ENCODE measurements at regions not wholly inside any gene's neighbourhood (a gene's known extent, or its start where the extent isn't known, plus 50 kb on each side); places are given as distances from the start of the nearest gene placed in this dataset.
A peak's percentile ranks its signal among the peaks of the same experiment; 100 is the strongest.

DNA sequence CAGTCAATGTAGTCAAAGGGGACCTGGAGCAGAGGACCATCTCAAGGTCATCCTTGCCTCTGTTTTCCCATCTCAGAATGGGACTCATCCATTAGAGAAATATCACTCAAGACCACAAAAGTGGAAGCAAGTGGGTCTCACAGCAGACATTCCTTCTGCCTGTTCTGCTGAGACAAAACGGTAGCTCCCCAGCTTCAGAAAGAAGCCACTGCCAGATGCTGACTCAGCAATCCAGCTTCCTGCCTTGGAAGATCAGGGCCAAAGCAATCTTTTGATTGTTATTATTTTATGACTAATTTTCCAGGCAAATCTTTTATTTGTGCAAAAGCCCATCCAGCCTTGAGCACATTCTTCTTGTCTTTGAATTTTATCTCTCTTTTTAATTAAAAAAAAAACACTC is 86.8 kb downstream of the CCT6B start:
- DNase-seq = peak; percentile 47

DNA sequence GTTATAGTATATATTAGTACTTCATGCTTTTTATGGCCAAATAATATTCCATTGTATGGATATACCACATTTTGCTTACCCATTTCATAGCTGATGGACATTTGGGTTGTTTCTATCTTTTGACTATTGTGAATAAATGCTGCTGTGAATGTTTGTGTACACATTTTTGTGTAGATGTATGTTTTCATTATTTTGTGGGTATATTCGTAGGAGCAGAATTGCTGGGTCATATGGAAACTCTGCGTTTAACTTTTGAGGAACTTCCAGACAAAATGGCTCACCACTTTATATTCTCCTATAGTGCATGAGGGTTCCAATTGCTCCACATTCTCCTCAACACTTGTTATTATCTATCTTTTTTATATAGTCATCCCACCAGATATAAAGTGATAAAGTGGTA is 88.6 kb downstream of the CCT6B start:
- DNase-seq = no peak

DNA sequence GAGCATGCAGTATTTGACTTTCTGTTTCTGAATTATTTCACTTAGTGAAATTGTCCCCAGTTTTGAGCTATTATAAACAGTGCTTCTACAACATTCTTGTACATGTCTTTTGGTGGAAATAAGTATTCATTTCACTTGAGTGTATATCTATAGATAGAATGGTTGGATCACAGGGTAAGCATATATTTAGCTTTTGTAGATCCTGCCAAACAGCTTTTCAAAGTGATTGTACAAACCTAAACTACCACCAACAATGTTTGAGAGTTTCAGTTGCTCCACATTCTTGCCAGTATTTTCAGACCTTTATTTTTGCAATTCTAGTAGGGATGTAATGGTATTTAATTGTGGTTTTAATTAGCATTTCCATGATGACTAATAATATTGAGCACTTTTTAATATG is 91.6 kb downstream of the CCT6B start:
- DNase-seq = no peak

DNA sequence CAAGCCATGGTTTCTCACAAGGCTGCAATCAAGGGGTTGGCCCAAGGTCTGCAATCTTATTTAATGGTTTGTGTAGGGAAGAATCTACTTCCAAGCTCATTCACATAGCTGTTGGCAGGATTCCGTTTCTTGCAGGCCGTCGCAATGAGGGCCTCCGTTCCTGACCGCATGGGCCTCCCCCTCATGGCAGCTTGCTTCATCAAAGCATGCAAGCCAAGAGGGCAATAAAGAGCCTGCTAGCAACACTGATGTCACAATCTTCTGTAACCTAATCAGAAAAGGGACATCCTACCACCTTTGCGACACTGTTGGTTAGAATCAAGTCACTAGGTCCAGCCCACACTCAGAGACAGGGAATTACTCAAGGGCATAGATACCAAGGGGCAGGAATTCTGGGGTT is 95.5 kb downstream of the CCT6B start:
- peak; percentile 55 for DNase-seq

DNA sequence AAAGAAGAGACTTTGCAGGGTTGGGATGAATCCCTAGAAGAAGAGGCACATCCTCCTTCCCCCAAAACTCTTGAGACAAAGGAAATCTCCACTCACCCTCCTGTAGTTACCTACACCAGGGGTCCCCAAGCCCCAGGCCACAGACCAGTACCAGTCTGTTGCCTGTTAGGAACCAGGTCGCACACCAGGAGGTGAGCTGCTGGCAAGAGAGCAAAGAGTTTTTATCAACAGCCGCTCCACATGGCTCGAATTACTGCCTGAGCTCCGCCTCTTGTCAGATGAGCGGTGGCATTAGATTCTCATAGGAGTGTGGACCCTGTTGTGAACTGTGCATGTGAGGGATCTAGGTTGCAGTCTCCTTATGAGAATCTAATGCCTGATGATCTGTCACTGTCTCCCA is 98.9 kb downstream of the CCT6B start:
- DNase-seq = no peak

DNA sequence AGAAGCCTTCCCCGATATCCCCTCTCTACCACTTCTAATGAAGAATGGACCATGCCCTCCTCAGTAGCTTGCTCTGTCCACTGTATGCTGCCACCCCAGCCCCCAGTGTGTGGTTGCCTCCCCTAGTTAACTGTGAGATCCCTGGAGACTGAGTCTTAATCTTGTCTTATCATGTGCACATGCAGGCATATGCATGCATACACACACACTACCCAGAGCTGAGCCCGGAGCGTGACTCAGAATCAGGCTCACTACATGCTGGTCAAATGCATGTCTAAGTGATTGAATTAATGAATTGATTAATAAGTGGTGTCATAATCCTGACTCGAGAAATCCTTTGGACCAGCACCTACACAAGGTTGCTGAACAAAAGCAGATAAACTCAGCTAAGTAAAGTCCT is 99.4 kb downstream of the CCT6B start:
- no peak for DNase-seq

DNA sequence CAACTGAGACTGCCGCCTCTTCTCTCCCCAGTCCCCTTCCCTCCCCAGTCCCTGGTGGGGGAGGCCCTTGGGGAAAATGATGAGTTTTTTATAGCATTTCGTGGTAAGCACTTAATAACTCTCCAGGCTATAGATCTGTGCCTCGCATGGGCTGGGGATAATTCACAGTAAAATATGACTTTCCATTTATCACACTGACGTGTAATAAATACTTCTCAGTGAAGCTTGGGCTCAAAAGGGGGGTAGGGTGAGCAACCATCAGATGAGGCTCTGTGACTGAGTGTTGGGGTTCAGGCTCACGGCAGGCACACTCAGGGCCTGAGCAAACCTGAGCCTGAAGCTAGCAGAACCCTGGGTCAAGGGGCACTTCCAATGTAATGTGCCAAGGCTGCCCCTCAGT is 101.6 kb downstream of the CCT6B start:
- DNase-seq = no peak

DNA sequence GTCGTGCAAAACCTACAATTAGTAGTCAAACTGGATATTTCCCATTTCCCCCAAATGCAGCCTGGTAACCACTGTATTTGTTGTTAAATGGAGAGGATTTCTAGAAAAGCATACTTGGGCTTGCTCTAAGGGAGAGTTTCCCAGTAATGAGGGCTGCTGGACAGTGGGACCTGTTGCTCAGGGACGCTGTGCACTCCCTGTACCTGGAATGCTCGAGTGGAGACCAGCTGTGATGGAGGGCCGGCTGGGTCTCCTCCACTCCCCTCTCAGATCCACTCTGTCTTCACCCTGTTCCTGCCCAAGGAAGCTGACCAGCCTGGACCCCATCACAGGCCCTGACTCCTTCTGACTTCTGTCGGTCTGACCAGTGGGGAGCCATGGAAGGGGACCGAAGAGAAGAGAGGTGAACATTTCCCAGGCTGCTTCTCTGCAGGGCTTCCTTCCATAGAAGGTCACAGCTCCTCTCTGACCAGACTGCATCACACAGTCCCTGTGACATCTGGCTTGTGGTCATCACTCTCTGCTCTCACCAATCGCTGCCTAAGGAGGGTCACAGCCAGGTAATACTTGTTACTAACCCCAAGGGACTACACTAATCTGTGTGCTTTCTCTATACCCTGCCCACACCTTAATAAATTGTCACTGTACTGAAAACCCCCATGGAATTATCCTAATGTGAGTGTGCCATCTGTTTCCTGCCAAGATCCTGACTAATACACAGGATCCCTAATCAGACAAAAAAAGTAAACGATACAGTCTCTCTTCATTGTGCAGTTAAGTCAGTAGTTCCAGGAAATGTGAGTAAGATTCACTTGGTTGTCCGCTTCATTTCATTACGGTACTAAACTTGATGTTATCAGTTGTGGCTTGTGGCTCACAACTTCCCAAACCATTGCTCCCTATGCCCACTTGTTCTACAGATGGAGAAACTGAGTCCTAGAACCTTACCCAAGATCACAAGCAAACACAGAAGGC is 102.4 kb downstream of the CCT6B start:
- DNase-seq = peak; percentile 41

DNA sequence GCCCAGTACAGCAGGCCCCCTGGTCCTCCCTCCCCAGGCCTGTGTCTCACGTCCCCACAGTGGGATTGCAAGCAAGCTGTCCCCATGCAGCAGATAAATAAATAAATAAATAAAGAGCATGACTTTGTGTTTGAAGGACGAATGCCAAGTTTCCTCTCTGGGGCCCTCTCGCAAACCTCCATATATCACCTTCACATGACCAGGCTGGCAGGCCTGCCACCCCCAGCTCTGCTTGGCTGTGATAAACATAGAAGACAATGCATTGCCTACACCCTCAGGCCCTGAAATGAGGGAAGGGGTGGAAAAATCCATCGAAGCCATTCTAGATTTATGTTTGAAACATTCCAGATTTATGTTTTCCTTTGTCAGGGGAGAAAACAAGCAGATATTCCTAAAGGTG is 107.3 kb downstream of the CCT6B start:
- DNase-seq = no peak

DNA sequence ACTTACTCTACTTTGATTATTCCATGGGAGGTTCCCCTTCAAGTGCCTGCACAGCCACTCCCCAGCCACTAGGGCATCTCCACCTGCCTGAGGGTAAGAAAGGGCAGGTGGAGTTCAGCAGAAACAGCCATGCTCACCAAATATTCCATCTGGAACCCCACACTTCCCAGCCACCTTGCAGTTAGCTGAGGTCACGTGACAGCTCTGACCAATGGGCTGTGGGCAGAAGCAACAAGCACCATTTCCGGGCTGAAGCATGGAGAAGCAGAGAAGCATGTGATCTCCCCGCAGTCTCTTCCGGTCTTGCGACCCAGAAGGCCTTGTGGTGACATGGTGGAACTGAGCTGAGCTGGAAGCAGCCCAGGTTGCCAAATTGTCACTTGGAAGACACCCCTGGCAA is 108.6 kb downstream of the CCT6B start:
- no peak for DNase-seq

DNA sequence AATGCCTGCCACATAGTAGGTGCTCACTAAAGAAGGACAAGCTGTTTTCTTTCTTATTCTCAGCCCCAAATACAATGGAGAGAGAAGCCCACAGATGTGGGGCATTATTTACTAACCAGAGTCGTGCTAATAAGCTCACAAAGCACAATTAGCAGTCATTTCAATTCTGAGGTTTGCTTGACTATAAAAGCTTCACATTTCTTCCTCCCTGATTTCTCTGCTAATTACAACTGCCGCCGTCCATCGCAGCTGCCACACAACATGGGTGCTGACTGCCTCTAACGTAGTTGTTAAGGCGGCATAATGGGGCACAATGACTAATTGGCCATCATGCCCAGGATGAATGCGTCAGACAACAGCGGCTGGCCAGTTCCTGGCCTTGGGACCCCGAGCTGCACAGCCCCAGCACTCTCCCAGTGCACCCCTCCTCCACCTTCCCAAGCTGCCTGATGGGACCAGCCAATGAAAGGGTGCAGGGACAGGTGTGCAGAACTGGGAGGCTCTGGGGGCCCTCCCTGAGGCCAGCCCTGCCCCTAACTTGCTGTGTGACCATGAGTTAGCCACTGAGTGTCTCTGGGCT is 109.2 kb downstream of the CCT6B start:
- DNase-seq = no peak

DNA sequence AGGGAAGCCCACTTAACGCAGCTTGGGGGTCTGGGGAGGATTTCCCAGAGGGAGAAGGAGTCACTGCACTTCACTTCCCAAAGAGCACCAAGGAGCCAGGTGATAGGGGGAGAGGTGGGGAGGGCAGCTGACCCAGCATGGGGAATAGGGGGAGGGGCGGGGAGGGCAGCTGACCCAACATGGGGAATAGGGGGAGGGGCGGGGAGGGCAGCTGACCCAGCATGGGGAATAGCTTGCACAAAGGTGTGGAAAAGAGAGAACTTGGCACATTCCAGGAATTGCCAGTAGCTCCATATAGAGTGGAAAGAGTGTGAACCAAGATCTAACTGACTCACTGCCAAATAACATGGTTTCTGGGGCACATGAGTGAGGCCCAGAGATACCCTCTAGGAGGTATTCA is 110.3 kb downstream of the CCT6B start:
- no peak for DNase-seq

DNA sequence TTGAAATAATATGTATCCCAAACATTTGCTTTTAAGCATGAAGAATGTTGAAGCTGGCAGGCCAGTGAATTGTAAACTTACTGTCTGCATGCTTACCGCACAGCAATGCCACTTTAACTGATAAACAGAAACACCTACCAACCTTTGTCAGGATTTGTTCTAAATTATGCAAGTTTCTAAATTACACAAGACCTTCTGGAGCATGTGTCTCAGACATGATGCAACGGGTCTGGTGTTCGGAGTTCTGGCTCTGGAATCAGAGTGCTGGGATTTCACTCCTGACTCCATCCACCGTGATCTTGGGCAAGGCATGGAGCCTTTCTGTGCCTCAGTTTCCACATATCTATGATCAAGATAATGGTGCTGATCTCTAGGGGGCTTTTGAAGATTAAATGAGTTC is 111.2 kb downstream of the CCT6B start:
- no peak for DNase-seq

DNA sequence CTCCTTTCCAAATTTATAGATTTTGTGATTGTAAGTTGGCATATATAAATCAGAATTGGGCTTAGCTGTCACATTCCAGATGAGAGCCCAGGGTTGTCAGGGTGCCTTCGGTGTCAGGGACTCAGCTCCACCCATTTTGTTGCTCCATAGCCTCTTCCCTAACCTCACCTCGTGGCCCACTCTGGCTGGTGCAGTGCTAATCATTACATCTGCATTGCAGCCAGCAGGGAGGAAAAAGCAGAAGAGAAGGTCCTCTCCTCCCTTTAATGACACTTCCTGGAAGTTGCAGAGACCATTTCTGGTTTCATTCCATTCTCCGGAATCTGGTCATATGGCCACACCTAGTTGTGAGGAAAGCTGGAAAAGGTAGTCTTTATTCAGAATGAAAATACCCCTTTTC is 113.3 kb downstream of the CCT6B start:
- DNase-seq = peak; percentile 23

DNA sequence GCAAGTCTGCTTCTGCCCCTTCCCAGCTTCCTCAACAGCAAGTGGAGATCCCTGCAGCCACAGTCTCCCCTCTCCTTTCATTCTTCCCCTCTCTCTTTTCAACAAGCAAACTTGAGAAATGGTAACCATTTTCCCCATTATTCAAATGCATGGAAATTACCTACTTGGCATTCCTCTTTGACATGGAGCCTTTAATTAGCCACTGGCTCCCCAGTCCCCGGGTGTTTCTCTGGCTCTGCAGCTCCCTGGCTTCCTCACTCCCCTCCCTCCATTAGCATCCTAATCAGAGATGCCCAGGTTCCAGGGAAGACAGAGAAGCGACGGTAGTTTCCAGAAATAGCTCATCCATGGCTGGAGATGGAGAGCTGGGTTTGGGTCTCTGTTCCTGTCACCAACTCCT is 116.0 kb downstream of the CCT6B start:
- no peak for DNase-seq

DNA sequence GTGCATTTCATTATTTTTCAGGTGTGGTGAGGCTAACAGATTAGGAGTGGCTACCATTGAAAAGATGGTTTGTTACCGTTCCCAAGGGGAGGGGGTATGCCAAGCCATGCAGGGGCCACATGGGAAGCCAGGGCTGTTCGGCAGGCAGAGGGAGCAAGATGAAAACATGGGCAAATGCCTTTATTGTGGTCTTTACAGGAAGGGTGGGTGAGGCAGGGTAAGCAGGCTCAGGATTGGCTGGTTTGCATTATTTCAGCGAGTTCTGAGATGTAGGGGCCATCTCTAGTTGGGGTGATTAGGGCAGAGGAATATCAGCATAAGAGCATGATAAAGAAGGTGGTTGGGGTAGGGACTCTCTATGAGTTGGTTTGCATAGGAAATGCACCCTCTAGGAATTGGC is 117.6 kb downstream of the CCT6B start:
- DNase-seq = no peak

DNA sequence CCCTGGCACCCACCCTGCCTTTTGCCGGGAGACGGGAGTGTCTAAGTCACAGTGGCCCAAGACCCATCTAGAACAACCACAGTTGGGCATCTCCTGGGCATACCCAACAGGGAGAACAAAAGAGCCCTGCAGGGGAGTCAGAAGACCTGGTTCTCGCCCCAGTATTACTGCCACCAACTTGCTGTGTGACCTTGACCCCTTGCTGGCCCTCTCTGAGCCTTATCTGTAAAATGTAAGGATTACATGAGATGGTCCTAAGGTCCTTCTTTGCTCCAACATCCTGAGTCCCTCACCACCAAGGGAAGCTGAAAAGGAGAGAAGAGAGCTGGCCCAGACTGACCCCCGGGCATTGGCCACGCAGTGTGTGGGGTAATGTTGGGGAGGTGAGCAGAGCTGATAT is 119.0 kb downstream of the CCT6B start:
- DNase-seq = no peak

DNA sequence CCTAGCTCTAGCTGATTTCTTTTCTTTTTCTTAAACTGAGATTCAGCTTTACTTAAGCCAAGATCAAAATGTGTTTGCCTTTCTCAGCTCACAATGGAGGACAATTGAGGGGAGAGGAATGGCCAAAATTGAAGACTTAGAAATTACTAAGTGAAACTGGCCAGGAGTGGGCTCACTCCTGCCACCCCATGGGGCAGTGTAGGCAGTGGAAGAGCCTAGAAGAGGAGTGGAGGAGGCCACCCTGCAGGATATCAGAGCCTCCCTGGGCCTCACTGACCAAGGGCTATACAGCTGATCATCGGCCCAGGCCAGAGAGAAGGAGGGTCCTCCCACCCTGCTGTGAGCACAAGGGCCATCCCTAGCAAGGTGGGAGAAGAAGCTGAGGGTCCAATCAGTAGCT is 119.8 kb downstream of the CCT6B start:
- no peak for DNase-seq

DNA sequence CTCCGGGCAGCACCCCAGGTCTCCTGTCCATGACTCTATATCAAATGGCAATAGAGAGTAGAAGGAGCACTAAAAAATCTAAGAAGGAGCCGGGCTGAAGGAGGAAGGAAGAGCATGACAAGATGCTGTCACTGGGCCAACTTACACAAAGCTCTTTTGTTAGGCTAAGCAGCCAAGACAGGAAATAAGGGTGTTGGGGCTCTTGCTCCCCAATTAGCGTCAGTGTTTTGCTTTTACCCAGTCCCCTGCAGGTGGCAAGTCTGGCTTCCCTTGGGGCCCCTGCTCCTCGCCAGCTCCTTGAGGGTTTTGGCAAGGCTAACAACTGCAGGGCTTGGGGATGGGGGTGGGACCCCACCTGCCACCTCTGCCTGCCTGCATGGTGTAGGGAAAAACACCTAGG is 120.5 kb downstream of the CCT6B start:
- peak; percentile 47 for DNase-seq

DNA sequence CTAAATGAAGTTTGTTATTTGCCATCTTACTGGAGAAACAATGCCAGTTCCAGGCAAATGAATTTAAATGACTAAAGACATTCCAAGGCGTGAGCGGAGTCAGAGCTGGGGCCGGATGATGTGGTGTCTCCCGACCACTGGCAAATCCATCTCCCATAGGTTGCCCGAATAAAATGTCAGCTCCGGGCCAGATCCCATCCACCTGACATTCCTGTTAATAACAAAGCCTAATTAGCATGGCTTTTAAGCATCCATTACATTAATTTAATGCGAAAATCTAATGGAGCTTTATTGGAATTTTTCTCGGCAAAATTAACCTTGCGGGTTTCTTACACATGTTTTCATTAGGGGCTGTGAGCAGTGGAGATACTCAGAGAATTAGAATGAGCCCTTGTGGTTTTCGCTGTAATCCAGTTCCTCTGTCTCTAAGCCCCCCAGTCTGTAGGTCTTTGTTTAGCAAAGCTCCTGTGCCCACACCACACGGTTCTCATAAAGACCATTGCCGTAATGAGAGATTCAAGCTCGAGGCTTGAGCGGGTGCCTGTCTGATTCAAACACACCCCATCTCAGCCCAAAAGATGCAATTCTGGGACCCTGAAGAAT is 123.3 kb downstream of the CCT6B start:
- no peak for DNase-seq

DNA sequence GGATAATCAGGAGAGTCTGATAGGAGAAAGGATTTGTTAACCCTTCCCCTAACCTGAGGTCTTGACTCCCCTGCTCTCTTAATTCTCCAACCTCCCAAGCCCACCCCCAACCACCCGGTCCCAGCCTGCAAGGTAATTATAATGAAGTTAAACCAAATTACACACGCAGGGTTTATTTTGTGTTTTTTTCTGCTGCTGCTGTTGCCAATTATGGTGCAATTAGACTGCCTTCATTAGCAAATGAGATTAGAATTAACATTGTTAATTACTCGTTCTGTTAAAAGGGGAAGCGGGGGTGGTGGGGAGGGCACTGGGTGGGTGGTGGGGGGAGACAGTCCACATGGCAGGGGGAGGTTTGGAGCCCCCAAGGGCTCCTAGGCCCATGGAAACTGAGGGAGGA is 128.9 kb downstream of the CCT6B start:
- no peak for DNase-seq

DNA sequence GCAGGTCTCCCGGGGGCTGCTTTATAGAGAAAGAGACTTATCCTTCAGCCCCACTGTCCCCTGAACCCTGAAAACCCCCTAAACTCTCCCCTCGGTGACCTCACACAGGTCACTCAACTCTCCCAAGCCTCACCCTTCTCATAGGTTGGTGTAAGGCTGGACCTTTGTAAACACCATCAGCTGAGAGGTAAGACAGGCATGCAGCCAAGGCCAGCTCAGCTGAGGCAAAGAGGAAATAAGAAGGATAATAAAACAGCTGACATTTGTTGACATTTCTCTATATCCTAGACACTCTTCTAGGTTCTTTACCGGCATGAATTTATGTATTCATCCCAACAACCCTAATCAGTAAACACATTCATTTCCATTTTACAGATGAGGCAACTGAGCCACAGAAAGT is 134.3 kb downstream of the CCT6B start:
- DNase-seq = no peak

DNA sequence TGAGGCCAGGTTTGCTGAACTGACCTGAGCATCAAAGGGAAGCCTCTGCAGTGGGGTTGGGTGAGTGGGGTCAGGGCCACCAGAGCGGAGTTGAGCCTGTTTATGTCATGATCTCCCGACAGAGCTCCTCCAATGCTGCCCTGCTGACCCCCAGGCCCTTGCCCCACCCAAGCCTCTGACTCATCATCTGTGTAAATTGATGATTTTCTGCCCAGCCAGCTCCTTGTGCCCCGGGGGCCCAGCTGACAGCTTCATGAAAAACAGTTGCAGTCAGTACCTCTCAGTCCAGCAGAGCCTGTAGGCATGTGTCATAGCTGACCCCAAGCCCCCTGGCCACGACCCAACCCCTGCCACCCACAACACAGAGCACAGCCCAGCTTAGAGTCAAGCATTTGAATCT is 134.9 kb downstream of the CCT6B start:
- DNase-seq = no peak

DNA sequence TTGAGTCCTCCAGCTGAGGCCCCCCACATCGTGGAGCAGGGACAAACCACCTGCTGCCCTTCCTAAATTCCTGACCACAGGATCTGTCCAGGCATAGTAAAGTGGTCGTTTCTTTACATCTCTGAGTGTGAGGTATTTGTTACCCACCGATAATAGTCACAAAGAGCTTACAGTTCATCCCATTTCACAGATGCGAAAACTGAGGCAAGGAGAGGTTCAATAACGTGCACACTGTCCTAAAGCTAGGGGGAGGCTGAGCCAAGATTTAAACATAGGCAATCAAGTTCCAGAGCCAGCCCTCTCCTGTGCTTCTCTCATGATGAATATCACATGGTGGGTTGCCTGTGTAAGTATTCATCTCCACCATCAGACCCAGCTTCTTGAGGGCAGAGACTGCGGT is 135.4 kb downstream of the CCT6B start:
- DNase-seq = no peak
